Right lobe of liver (tissue), 4 donors: ENCODE measurements at regions not wholly inside any gene's neighbourhood (a gene's known extent, or its start where the extent isn't known, plus 50 kb on each side); places are given as distances from the start of the nearest gene placed in this dataset.

ENCODE experiments used
- CTCF ChIP-seq, 4 donors: fragments of 200-600 bp in 3 of 4; fragments of 450-650 bp in 1 of 4; IDR thresholded peaks; one replicate each; pipeline versions ENCODE4 v1.5.1 to v1.8.0; 2016 to 2022; ENCODE audit warnings: antibody characterized with exemption in 4 of 4, mild to moderate bottlenecking in 2 of 4
- POLR2A ChIP-seq: fragments of 450-650 bp; IDR thresholded peaks from one replicate; pipeline ENCODE4 v1.6.1; 2017; ENCODE audit warnings: antibody characterized with exemption, mild to moderate bottlenecking
- donor health status: DM: no; HTN: no; CAD: no.
- donor health status: DM: no; HTN: no; CAD: no.
- donor health status: DM: no; HTN: yes; CAD: no.

- TF ChIP-seq CTCF (IDR thresholded peaks at IDR 0.05) (no peak), POLR2A (no peak)
Measured at GRCh38 chrY:15292881-15293280, 768.6 kb downstream of the NLGN4Y start.
